ENCODE measurements at regions not wholly inside any gene's neighbourhood (a gene's known extent, or its start where the extent isn't known, plus 50 kb on each side); places are given as distances from the start of the nearest gene placed in this dataset.

GRCh38 chr20:40807821-40808170 lies 118.8 kb upstream of the MAFB start:
- no TSS peak for BruUV-seq (replicated peaks)
- DNase-seq (ENCODE audit: low read depth, low spot score), result no peak
- Histone ChIP-seq H3K27ac (ENCODE audit: low read length) (no peak overlapping the region), H3K9me3 (ENCODE audit: control insufficient read depth, insufficient read depth, low read depth, low read length) (no peaks in the 10 kb centered on the region), H3K4me1 (ENCODE audit: control insufficient read depth, insufficient read depth, low read length) (no peaks in the 10 kb centered on the region), H3K36me3 (ENCODE audit: control insufficient read depth, insufficient read depth, low read length) (no peaks in the 10 kb centered on the region), H3K27me3 (ENCODE audit: control insufficient read depth, insufficient read depth, low read length) (peaks cover 15% of the 10 kb centered on the region), H3K4me3 (ENCODE audit: low read depth in 2 of 2, low read length in 2 of 2) (no peak overlapping the region)
- ChIA-PET CTCF (no interaction called here), POLR2A (no interaction called here)
- in situ Hi-C loops (cut with HindIII; ENCODE audit: low pct_unique_long_range_greater_than_20kb, low sequenced_read_pairs), result no loop called here
- no peak for TF ChIP-seq SIN3A (IDR thresholded peaks at IDR 0.05; ENCODE audit: borderline replicate concordance, insufficient read depth, low read depth, low read length)
- TF ChIP-seq POLR2AphosphoS5 (IDR thresholded peaks at IDR 0.05; ENCODE audit: low read depth, low read length), result no peak
- no peak for TF ChIP-seq CTCF (IDR thresholded peaks at IDR 0.05)
- TF ChIP-seq REST (IDR thresholded peaks at IDR 0.05; ENCODE audit: insufficient read depth in 1 of 2, low read depth in 2 of 2, low read length in 1 of 2), result no peak
- intact Hi-C loops (cut with micrococcal nuclease; ENCODE audit: unreplicated experiment), result no loop called here
- ATAC-seq, result no peak

GRCh38 chr20:40808936-40809335 lies 119.9 kb upstream of the MAFB start:
- ChIA-PET POLR2A (no interaction called here), CTCF (no interaction called here)
- Histone ChIP-seq H3K27me3 (ENCODE audit: control insufficient read depth, insufficient read depth, low read length) (peaks cover 15% of the 10 kb centered on the region), H3K4me3 (ENCODE audit: low read depth in 2 of 2, low read length in 2 of 2) (no peak overlapping the region), H3K36me3 (ENCODE audit: control insufficient read depth, insufficient read depth, low read length) (no peaks in the 10 kb centered on the region; the same call in 1 of the 2 replicates), H3K4me1 (ENCODE audit: control insufficient read depth, insufficient read depth, low read length) (no peaks in the 10 kb centered on the region), H3K27ac (ENCODE audit: low read length) (no peak overlapping the region), H3K9me3 (ENCODE audit: control insufficient read depth, insufficient read depth, low read depth, low read length) (no peaks in the 10 kb centered on the region)
- TF ChIP-seq SIN3A (IDR thresholded peaks at IDR 0.05; ENCODE audit: borderline replicate concordance, insufficient read depth, low read depth, low read length), result no peak
- no peak for TF ChIP-seq CTCF (IDR thresholded peaks at IDR 0.05)
- no peak for TF ChIP-seq TCF7L2 (IDR thresholded peaks at IDR 0.05; ENCODE audit: low read depth, low read length)
- no peak for TF ChIP-seq POLR2AphosphoS5 (IDR thresholded peaks at IDR 0.05; ENCODE audit: low read depth, low read length)
- no peak for TF ChIP-seq REST (IDR thresholded peaks at IDR 0.05; ENCODE audit: insufficient read depth in 1 of 2, low read depth in 2 of 2, low read length in 1 of 2)
- DNase-seq (ENCODE audit: low read depth, low spot score) (no peak), ATAC-seq (no peak)
- BruUV-seq (replicated peaks), result no TSS peak
- in situ Hi-C loops (cut with HindIII; ENCODE audit: low pct_unique_long_range_greater_than_20kb, low sequenced_read_pairs) (no loop called here), intact Hi-C loops (cut with micrococcal nuclease; ENCODE audit: unreplicated experiment) (no loop called here)

All from Panc1 (cell line).